ENCODE measurements at regions not wholly inside any gene's neighbourhood (a gene's known extent, or its start where the extent isn't known, plus 50 kb on each side); places are given as distances from the start of the nearest gene placed in this dataset.
"Not testable (repeated sequence)": the region's sequence is repeated elsewhere in the genome, so short reads cannot be mapped to it uniquely, and the experiment has no call there.

GRCh38 chr16:25371342-25371741, 113.7 kb upstream of the ZKSCAN2 start:
- DNase-seq (ENCODE audit: low read depth), result no peak
- TF ChIP-seq CTCF (IDR thresholded peaks at IDR 0.05; ENCODE audit: insufficient read depth, low read length), result no peak

GRCh38 chr16:25370541-25370940, 112.9 kb upstream of the ZKSCAN2 start:
- no peak for DNase-seq (ENCODE audit: low read depth)
- no peak overlapping the region for H3K4me3 ChIP-seq (ENCODE audit: low read depth, low read length)
- TF ChIP-seq CTCF (IDR thresholded peaks at IDR 0.05; ENCODE audit: insufficient read depth, low read length), result no peak

More at GRCh38 chr16:25371342-25371741, 113.7 kb upstream of the ZKSCAN2 start:
- H3K4me3 ChIP-seq (ENCODE audit: low read depth, low read length), result no peak overlapping the region

GRCh38 chr16:25367773-25368524, 110.3 kb upstream of the ZKSCAN2 start:
- no peak for DNase-seq (ENCODE audit: low read depth)
- TF ChIP-seq CTCF (IDR thresholded peaks at IDR 0.05; ENCODE audit: insufficient read depth, low read length), result no peak
- no peak overlapping the region for H3K4me3 ChIP-seq (ENCODE audit: low read depth, low read length)

- TF ChIP-seq CTCF (IDR thresholded peaks at IDR 0.05; ENCODE audit: insufficient read depth, low read length), result no peak
- DNase-seq (ENCODE audit: low read depth), result no peak
- no peak overlapping the region for H3K4me3 ChIP-seq (ENCODE audit: low read depth, low read length)
Measured at GRCh38 chr16:25366078-25366477, 108.4 kb upstream of the ZKSCAN2 start.

GRCh38 chr16:25359516-25359915, 101.9 kb upstream of the ZKSCAN2 start:
- not testable (repeated sequence) for H3K4me3 ChIP-seq (ENCODE audit: low read depth, low read length); DNase-seq (ENCODE audit: low read depth)

- no peak for DNase-seq (ENCODE audit: low read depth)
- no peak overlapping the region for H3K4me3 ChIP-seq (ENCODE audit: low read depth, low read length)
- TF ChIP-seq CTCF (IDR thresholded peaks at IDR 0.05; ENCODE audit: insufficient read depth, low read length), result no peak
Measured at GRCh38 chr16:25344006-25344405, 86.4 kb upstream of the ZKSCAN2 start.

- no peak overlapping the region for H3K4me3 ChIP-seq (ENCODE audit: low read depth, low read length)
- TF ChIP-seq CTCF (IDR thresholded peaks at IDR 0.05; ENCODE audit: insufficient read depth, low read length), result no peak
- DNase-seq (ENCODE audit: low read depth), result no peak
Measured at GRCh38 chr16:25340973-25341372, 83.3 kb upstream of the ZKSCAN2 start.

All from fibroblast of the aortic adventitia (primary cell).